ENCODE measurements at regions not wholly inside any gene's neighbourhood (a gene's known extent, or its start where the extent isn't known, plus 50 kb on each side); places are given as distances from the start of the nearest gene placed in this dataset.
"Not testable (repeated sequence)": the region's sequence is repeated elsewhere in the genome, so short reads cannot be mapped to it uniquely, and the experiment has no call there.

GRCh38 chr1:146536028-146536427 lies 307.2 kb upstream of the NOTCH2NLA start:
- not testable (repeated sequence) for H3K27ac ChIP-seq; H3K4me1 ChIP-seq (replicated peaks); H3K27me3 ChIP-seq (replicated peaks); H3K9me3 ChIP-seq (replicated peaks); DNase-seq (ENCODE audit: low read depth in 1 of 2, low spot score in 2 of 2); H3K36me3 ChIP-seq; H3K4me3 ChIP-seq

GRCh38 chr1:146535575-146535974 lies 306.8 kb upstream of the NOTCH2NLA start:
- H3K27me3 ChIP-seq (replicated peaks); H3K9me3 ChIP-seq (replicated peaks); DNase-seq (ENCODE audit: low read depth in 1 of 2, low spot score in 2 of 2); H3K4me1 ChIP-seq (replicated peaks); H3K27ac ChIP-seq; H3K36me3 ChIP-seq; H3K4me3 ChIP-seq: not testable (repeated sequence)

DNA sequence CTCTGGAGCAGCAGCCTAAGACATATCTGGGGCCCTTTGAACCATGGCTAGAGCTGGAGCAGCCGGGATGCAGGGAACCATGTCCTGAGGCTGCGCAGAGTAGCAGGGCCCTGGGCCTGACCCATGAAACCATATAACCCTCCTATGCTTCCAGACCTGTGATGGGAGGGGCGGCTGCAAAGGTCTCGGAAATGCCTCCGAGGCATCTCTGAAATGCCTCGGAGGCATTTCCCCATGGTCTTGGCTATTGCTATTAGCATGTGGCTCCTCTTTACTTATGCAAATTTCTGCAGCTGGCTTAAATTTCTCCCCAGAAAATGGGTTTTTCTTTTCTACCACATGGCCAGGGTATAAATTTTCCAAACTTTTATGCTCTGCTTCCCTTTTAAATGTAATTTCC lies 302.1 kb upstream of the NOTCH2NLA start:
- DNase-seq (ENCODE audit: low read depth in 1 of 2, low spot score in 2 of 2); H3K36me3 ChIP-seq; H3K27me3 ChIP-seq (replicated peaks); H3K4me3 ChIP-seq; H3K9me3 ChIP-seq (replicated peaks); H3K27ac ChIP-seq; H3K4me1 ChIP-seq (replicated peaks): not testable (repeated sequence)

GRCh38 chr1:146522812-146523211 lies 294.0 kb upstream of the NOTCH2NLA start:
- H3K9me3 ChIP-seq (replicated peaks); DNase-seq (ENCODE audit: low read depth in 1 of 2, low spot score in 2 of 2); H3K4me1 ChIP-seq (replicated peaks); H3K36me3 ChIP-seq; H3K27ac ChIP-seq; H3K4me3 ChIP-seq; H3K27me3 ChIP-seq (replicated peaks): not testable (repeated sequence)

DNA sequence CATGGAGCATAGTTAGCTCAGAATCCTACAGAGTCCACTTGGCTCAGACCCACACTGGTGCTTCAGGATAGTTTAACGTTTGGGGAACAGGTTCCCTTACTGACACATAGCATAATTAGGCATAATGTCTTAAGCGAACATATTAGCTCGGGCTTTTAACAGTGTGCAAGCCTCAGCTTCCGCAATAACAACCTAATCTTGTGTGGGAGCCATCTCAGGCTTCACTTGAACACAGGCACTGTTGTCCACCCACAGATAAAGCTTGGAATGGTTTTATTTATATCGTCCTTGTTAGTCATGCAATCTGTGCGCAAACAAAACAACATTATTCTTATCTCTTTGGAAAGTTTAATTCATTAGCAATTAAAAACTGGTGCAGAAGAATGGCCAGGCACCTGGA lies 293.5 kb upstream of the NOTCH2NLA start:
- not testable (repeated sequence) for H3K9me3 ChIP-seq (replicated peaks); DNase-seq (ENCODE audit: low read depth in 1 of 2, low spot score in 2 of 2); H3K27ac ChIP-seq; H3K4me3 ChIP-seq; H3K27me3 ChIP-seq (replicated peaks); H3K4me1 ChIP-seq (replicated peaks); H3K36me3 ChIP-seq

DNA sequence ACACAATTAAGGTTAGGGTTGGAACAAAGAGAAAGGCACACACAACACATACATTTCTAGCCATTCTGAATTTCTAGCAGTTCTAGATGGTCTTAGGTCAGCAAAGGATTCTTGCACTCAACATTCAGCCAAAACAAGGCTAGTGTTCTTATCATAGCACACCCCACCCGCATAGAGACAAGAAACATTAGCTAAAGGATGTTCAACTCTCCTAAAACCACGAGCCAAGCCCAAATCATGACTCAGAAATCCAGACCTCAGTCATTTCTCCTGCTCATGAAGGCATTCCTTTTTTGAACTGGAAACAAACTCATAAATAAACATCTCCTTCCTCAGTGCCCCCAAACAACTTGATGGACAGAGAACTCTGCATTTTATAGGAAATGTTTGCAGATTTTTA lies 293.0 kb upstream of the NOTCH2NLA start:
- not testable (repeated sequence) for H3K9me3 ChIP-seq (replicated peaks); H3K27me3 ChIP-seq (replicated peaks); H3K27ac ChIP-seq; H3K4me3 ChIP-seq; DNase-seq (ENCODE audit: low read depth in 1 of 2, low spot score in 2 of 2); H3K36me3 ChIP-seq; H3K4me1 ChIP-seq (replicated peaks)

- H3K4me1 ChIP-seq (replicated peaks); H3K36me3 ChIP-seq; H3K9me3 ChIP-seq (replicated peaks); H3K27ac ChIP-seq; H3K27me3 ChIP-seq (replicated peaks); DNase-seq (ENCODE audit: low read depth in 1 of 2, low spot score in 2 of 2); H3K4me3 ChIP-seq: not testable (repeated sequence)
Measured at GRCh38 chr1:146513754-146514153, 284.9 kb upstream of the NOTCH2NLA start.

GRCh38 chr1:146511047-146511777 lies 282.4 kb upstream of the NOTCH2NLA start:
- H3K9me3 ChIP-seq (replicated peaks); DNase-seq (ENCODE audit: low read depth in 1 of 2, low spot score in 2 of 2); H3K27ac ChIP-seq; H3K27me3 ChIP-seq (replicated peaks); H3K4me1 ChIP-seq (replicated peaks); H3K36me3 ChIP-seq; H3K4me3 ChIP-seq: not testable (repeated sequence)

DNA sequence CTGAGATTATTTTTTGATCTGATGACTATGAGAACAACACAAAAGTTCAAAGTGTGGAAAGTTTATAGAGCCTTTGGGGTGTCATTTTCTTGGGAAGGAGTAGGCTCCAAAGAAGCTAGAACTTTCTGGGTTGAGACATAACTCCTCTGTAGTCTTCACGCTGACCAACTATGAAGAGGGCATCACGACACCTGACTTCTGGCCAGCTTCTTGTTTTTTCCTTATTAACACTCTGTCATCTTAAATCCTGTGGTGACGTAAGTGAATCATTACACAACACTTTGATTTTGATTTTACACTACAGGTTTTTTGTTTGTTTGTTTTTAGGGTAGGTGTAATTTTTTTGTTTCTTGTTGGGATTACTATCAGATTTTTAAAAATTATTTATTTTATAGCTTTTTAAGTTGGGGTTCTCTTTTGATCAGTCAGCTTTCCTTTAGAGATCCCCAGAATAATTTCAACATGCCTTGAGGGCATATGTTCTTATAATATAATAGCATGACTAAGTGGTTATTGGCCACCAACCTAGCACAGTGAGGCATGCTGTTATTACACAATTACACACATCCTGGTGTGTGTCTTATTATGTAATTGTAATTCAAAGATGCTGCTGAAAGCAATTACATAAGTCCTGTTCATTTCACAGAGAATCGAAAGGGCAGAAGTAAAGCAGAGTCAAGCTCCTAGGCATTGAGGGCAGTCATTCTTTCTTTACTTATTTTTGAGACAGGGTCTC lies 281.6 kb upstream of the NOTCH2NLA start:
- H3K4me3 ChIP-seq; H3K27ac ChIP-seq; H3K4me1 ChIP-seq (replicated peaks); H3K27me3 ChIP-seq (replicated peaks); DNase-seq (ENCODE audit: low read depth in 1 of 2, low spot score in 2 of 2); H3K9me3 ChIP-seq (replicated peaks); H3K36me3 ChIP-seq: not testable (repeated sequence)

- H3K9me3 ChIP-seq (replicated peaks); DNase-seq (ENCODE audit: low read depth in 1 of 2, low spot score in 2 of 2); H3K36me3 ChIP-seq; H3K4me1 ChIP-seq (replicated peaks); H3K27me3 ChIP-seq (replicated peaks); H3K27ac ChIP-seq; H3K4me3 ChIP-seq: not testable (repeated sequence)
Measured at GRCh38 chr1:146504121-146504520, 275.3 kb upstream of the NOTCH2NLA start.

GRCh38 chr1:146487555-146487954 lies 258.7 kb upstream of the NOTCH2NLA start:
- H3K36me3 ChIP-seq = not testable (repeated sequence)

DNA sequence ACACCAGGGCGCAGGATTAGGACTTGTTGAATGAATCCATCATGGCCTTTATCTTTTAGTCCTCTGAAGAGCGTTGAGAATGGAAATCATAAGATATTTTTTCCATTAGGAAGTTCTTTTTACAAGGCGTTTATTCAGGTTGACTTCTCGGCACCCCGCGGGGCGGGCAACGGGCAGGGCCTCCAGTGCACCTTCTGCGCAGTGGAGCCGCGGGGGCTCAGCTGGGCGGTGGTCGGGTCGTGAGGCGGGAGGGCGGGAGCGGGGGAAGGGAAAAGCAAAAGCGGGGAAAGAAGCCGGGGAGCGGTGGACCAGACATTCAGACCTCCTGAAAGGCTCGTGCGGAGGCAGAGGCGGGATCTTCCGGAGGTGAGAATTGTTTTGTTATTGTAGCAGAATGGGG lies 258.3 kb upstream of the NOTCH2NLA start:
- H3K36me3 ChIP-seq; H3K27ac ChIP-seq; H3K27me3 ChIP-seq (replicated peaks); DNase-seq (ENCODE audit: low read depth in 1 of 2, low spot score in 2 of 2); H3K9me3 ChIP-seq (replicated peaks); H3K4me1 ChIP-seq (replicated peaks); H3K4me3 ChIP-seq: not testable (repeated sequence)

More at GRCh38 chr1:146487555-146487954, 258.7 kb upstream of the NOTCH2NLA start:
- not testable (repeated sequence) for H3K9me3 ChIP-seq (replicated peaks); H3K4me3 ChIP-seq; DNase-seq (ENCODE audit: low read depth in 1 of 2, low spot score in 2 of 2); H3K27ac ChIP-seq; H3K27me3 ChIP-seq (replicated peaks); H3K4me1 ChIP-seq (replicated peaks)

- not testable (repeated sequence) for H3K27ac ChIP-seq; H3K27me3 ChIP-seq (replicated peaks); H3K36me3 ChIP-seq; H3K4me1 ChIP-seq (replicated peaks); H3K9me3 ChIP-seq (replicated peaks)
- peak overlapping the region; percentile 19; the same call in 1 of the 2 replicates for H3K4me3 ChIP-seq
- DNase-seq (ENCODE audit: low read depth in 1 of 2, low spot score in 2 of 2) = peak in 1 of 2 experiments; percentile 25
Measured at GRCh38 chr1:146486300-146487014, 257.6 kb upstream of the NOTCH2NLA start.

DNA sequence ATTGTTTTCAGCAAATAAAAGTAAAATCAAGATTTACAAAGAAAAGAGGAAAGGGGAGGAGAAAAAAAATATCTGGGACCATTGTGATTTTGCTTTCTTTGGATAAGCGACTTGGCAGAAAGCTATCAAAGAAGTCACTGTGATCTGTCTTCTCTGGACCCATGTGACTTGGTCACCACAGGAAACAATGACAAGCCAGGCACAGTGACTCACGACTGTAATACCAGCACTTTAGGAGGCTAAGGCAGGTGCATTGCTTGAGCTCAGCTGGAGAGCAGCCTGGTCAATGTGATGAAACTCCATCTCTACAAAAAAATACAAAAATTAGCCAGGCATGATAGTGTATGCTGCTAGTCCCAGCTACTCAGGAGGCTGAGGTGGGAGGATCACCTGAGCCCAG lies 255.4 kb upstream of the NOTCH2NLA start:
- not testable (repeated sequence) for H3K27ac ChIP-seq; H3K4me1 ChIP-seq (replicated peaks)

More for the DNA sequence above, 255.4 kb upstream of the NOTCH2NLA start:
- H3K9me3 ChIP-seq (replicated peaks); H3K4me3 ChIP-seq; H3K27me3 ChIP-seq (replicated peaks); H3K36me3 ChIP-seq; DNase-seq (ENCODE audit: low read depth in 1 of 2, low spot score in 2 of 2): not testable (repeated sequence)

Measured in SJSA1 (cell line).